Loucy (cell line): ENCODE measurements at regions not wholly inside any gene's neighbourhood (a gene's known extent, or its start where the extent isn't known, plus 50 kb on each side); places are given as distances from the start of the nearest gene placed in this dataset.

Experiments
- H2AFZ ChIP-seq: fragments of 200-600 bp; sonication (generic); 2 replicates; pipeline ENCODE4 v1.6.0; 2016; ENCODE audit warnings: antibody characterized with exemption, mild to moderate bottlenecking, low read length, moderate library complexity
- H3F3A ChIP-seq: fragments of 200-600 bp; 2 replicates; pipeline ENCODE4 v1.6.0; 2016; ENCODE audit warnings: antibody characterized with exemption, low read depth, mild to moderate bottlenecking
- H3K27me3 ChIP-seq: fragments of 200-600 bp; sonication (generic); 2 replicates; pipeline ENCODE4 v1.6.1; 2014; ENCODE audit warnings: low read length, mild to moderate bottlenecking; ENCODE audit not compliant: insufficient read depth, poor library complexity, severe bottlenecking
- H3K36me3 ChIP-seq: fragments of 200-600 bp; sonication (generic); 2 replicates; pipeline ENCODE4 v1.6.1; 2016; ENCODE audit warnings: low read length; ENCODE audit not compliant: insufficient read depth
- H3K4me1 ChIP-seq: fragments of 200-600 bp; sonication (generic); 2 replicates; pipeline ENCODE4 v1.5.1; 2014; ENCODE audit warnings: low read length, mild to moderate bottlenecking; ENCODE audit not compliant: insufficient read depth, poor library complexity, severe bottlenecking
- H3K4me2 ChIP-seq: fragments of 200-600 bp; sonication (generic); 2 replicates; pipeline ENCODE4 v1.6.0; 2014; ENCODE audit warnings: antibody characterized with exemption, low read length, low read depth, mild to moderate bottlenecking; ENCODE audit not compliant: poor library complexity, severe bottlenecking
- H3K4me3 ChIP-seq: fragments of 200-600 bp; sonication (generic); 2 replicates; pipeline ENCODE4 v1.5.1; 2014; ENCODE audit warnings: low read length, mild to moderate bottlenecking, mixed read lengths; ENCODE audit not compliant: poor library complexity, severe bottlenecking
- H3K79me2 ChIP-seq: fragments of 200-600 bp; sonication (generic); 2 replicates; pipeline ENCODE4 v1.6.1; 2014; ENCODE audit warnings: low read length; ENCODE audit not compliant: insufficient read depth
- H3K9ac ChIP-seq: fragments of 200-600 bp; sonication (generic); 2 replicates; pipeline ENCODE4 v1.6.0; 2014; ENCODE audit warnings: mild to moderate bottlenecking, low read depth, low read length, moderate library complexity; ENCODE audit not compliant: poor library complexity, severe bottlenecking
- H3K9me2 ChIP-seq: fragments of 200-600 bp; sonication (generic); replicated peaks from 2 replicates; pipeline ENCODE4 v1.6.1; 2016; ENCODE audit warnings: low read depth, low read length, mixed read lengths
- H3K9me3 ChIP-seq: fragments of 200-600 bp; sonication (generic); 2 replicates; pipeline ENCODE4 v1.6.1; 2014; ENCODE audit warnings: mild to moderate bottlenecking, antibody characterized with exemption, low read length, low read depth; ENCODE audit not compliant: insufficient read depth
- H4K20me1 ChIP-seq: fragments of 200-600 bp; sonication (generic); 2 replicates; pipeline ENCODE4 v1.6.0; 2014; ENCODE audit warnings: antibody characterized with exemption, low read length, mild to moderate bottlenecking; ENCODE audit not compliant: insufficient read depth, poor library complexity, severe bottlenecking
- CTCF ChIP-seq: fragments of 200-600 bp; sonication (generic); conservative IDR thresholded peaks from 2 replicates; pipeline ENCODE4 v1.5.1; 2014; ENCODE audit warnings: mild to moderate bottlenecking, antibody characterized with exemption, low read length
- EZH2phosphoT487 ChIP-seq: fragments of 200-600 bp; IDR thresholded peaks from 2 replicates; pipeline ENCODE4 v1.6.1; 2018; ENCODE audit warnings: antibody characterized with exemption, mild to moderate bottlenecking, moderate library complexity, borderline replicate concordance

GRCh38 chr3:184481984-184482671 lies 79.5 kb upstream of the EPHB3 start:
- H2AFZ ChIP-seq = peak overlapping the region; percentile 24; the same call in 1 of the 2 replicates
- no peak for TF ChIP-seq EZH2phosphoT487
- no peak for TF ChIP-seq CTCF
- no peaks in the 10 kb centered on the region for H3K27me3 ChIP-seq
- H3K4me2 ChIP-seq = no peak overlapping the region
- H3K36me3 ChIP-seq = no peaks in the 10 kb centered on the region
- no peaks in the 10 kb centered on the region for H3K9me2 ChIP-seq
- H3K9me3 ChIP-seq = no peaks in the 10 kb centered on the region
- H3K79me2 ChIP-seq = no peaks in the 10 kb centered on the region
- no peak overlapping the region for H3K9ac ChIP-seq
- no peaks in the 10 kb centered on the region for H3F3A ChIP-seq
- H4K20me1 ChIP-seq = no peaks in the 10 kb centered on the region
- no peak overlapping the region for H3K4me3 ChIP-seq
- peaks cover 19% of the 10 kb centered on the region for H3K4me1 ChIP-seq

GRCh38 chr3:184485241-184485640 lies 76.3 kb upstream of the EPHB3 start:
- no peak overlapping the region for H3K9ac ChIP-seq
- H3K4me2 ChIP-seq = no peak overlapping the region
- H3K9me2 ChIP-seq = no peaks in the 10 kb centered on the region
- no peaks in the 10 kb centered on the region for H3K79me2 ChIP-seq
- TF ChIP-seq CTCF = no peak
- TF ChIP-seq EZH2phosphoT487 = no peak
- peaks cover 21% of the 10 kb centered on the region for H3K4me1 ChIP-seq
- H2AFZ ChIP-seq = no peak overlapping the region
- no peaks in the 10 kb centered on the region for H3F3A ChIP-seq
- H4K20me1 ChIP-seq = no peaks in the 10 kb centered on the region
- H3K9me3 ChIP-seq = no peaks in the 10 kb centered on the region
- no peak overlapping the region for H3K4me3 ChIP-seq
- H3K36me3 ChIP-seq = no peaks in the 10 kb centered on the region
- no peaks in the 10 kb centered on the region for H3K27me3 ChIP-seq

GRCh38 chr3:184485906-184486305 lies 75.7 kb upstream of the EPHB3 start:
- Histone ChIP-seq H3K4me2 (no peak overlapping the region), H3K9ac (no peak overlapping the region), H3K36me3 (no peaks in the 10 kb centered on the region), H3K4me1 (peaks cover 21% of the 10 kb centered on the region), H3F3A (no peaks in the 10 kb centered on the region), H4K20me1 (no peaks in the 10 kb centered on the region), H3K9me3 (no peaks in the 10 kb centered on the region), H3K27me3 (no peaks in the 10 kb centered on the region), H2AFZ (no peak overlapping the region), H3K9me2 (no peaks in the 10 kb centered on the region), H3K4me3 (no peak overlapping the region), H3K79me2 (no peaks in the 10 kb centered on the region)
- TF ChIP-seq EZH2phosphoT487 = no peak
- no peak for TF ChIP-seq CTCF
